ENCODE measurements at regions not wholly inside any gene's neighbourhood (a gene's known extent, or its start where the extent isn't known, plus 50 kb on each side); places are given as distances from the start of the nearest gene placed in this dataset.

DNA sequence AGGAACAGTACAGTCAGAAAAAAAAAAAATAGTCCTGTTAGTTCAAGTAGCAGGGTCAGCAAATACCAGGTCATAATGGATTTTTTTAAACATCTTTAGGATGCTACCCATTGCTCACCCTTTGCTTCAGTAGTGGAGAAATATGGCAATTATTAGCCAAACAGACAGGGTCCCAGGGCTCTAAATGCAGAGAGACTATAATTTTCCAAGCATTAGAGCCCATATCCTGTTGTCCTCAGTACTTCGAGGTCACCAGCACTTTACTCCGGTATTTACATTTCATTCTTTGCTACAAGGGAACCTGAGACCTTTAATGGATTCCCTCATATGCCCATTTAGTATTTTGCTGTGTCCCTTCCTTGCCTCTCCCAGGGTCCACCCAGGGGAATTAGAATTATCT lies 1562.9 kb upstream of the TENM3 start:
- Histone ChIP-seq H3K4me3 (replicated peaks; ENCODE audit: insufficient read depth, low read length) (no peak overlapping the region), H3K27ac (replicated peaks) (no peak overlapping the region), H3K27me3 (ENCODE audit: insufficient read depth, poor library complexity, severe bottlenecking) (no peaks in the 10 kb centered on the region)
- DNase-seq (ENCODE audit: low read depth in 1 of 2, low spot score in 1 of 2), result no peak
- no peak for TF ChIP-seq GABPA (IDR thresholded peaks at IDR 0.05; ENCODE audit: low read depth)
- TF ChIP-seq CTCF (IDR thresholded peaks at IDR 0.05; ENCODE audit: insufficient read depth, low read length), result no peak
- no peak for TF ChIP-seq POLR2AphosphoS5 (IDR thresholded peaks at IDR 0.05; ENCODE audit: low read depth)
- TF ChIP-seq SPI1 (IDR thresholded peaks at IDR 0.05; ENCODE audit: borderline replicate concordance, low read depth), result no peak
- TF ChIP-seq, protein P1, sequence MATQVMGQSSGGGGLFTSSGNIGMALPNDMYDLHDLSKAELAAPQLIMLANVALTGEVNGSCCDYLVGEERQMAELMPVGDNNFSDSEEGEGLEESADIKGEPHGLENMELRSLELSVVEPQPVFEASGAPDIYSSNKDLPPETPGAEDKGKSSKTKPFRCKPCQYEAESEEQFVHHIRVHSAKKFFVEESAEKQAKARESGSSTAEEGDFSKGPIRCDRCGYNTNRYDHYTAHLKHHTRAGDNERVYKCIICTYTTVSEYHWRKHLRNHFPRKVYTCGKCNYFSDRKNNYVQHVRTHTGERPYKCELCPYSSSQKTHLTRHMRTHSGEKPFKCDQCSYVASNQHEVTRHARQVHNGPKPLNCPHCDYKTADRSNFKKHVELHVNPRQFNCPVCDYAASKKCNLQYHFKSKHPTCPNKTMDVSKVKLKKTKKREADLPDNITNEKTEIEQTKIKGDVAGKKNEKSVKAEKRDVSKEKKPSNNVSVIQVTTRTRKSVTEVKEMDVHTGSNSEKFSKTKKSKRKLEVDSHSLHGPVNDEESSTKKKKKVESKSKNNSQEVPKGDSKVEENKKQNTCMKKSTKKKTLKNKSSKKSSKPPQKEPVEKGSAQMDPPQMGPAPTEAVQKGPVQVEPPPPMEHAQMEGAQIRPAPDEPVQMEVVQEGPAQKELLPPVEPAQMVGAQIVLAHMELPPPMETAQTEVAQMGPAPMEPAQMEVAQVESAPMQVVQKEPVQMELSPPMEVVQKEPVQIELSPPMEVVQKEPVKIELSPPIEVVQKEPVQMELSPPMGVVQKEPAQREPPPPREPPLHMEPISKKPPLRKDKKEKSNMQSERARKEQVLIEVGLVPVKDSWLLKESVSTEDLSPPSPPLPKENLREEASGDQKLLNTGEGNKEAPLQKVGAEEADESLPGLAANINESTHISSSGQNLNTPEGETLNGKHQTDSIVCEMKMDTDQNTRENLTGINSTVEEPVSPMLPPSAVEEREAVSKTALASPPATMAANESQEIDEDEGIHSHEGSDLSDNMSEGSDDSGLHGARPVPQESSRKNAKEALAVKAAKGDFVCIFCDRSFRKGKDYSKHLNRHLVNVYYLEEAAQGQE (IDR thresholded peaks at IDR 0.05; ENCODE audit: insufficient replicate concordance, low read depth), result no peak

- Histone ChIP-seq H3K27ac (replicated peaks) (no peak overlapping the region), H3K4me3 (replicated peaks; ENCODE audit: insufficient read depth, low read length) (no peak overlapping the region), H3K27me3 (ENCODE audit: insufficient read depth, poor library complexity, severe bottlenecking) (no peaks in the 10 kb centered on the region)
- DNase-seq (ENCODE audit: low read depth in 1 of 2, low spot score in 1 of 2), result no peak
- TF ChIP-seq, protein P1 (IDR thresholded peaks at IDR 0.05; ENCODE audit: insufficient replicate concordance, low read depth), result no peak
- TF ChIP-seq GABPA (IDR thresholded peaks at IDR 0.05; ENCODE audit: low read depth) (no peak), CTCF (IDR thresholded peaks at IDR 0.05; ENCODE audit: insufficient read depth, low read length) (no peak), SPI1 (IDR thresholded peaks at IDR 0.05; ENCODE audit: borderline replicate concordance, low read depth) (no peak), POLR2AphosphoS5 (IDR thresholded peaks at IDR 0.05; ENCODE audit: low read depth) (no peak)
Observed at GRCh38 chr4:180682776-180683175, 1560.4 kb upstream of the TENM3 start.

GRCh38 chr4:180683186-180683585 lies 1560.0 kb upstream of the TENM3 start:
- DNase-seq (ENCODE audit: low read depth in 1 of 2, low spot score in 1 of 2), result no peak
- TF ChIP-seq POLR2AphosphoS5 (IDR thresholded peaks at IDR 0.05; ENCODE audit: low read depth) (no peak), SPI1 (IDR thresholded peaks at IDR 0.05; ENCODE audit: borderline replicate concordance, low read depth) (no peak), CTCF (IDR thresholded peaks at IDR 0.05; ENCODE audit: insufficient read depth, low read length) (no peak), GABPA (IDR thresholded peaks at IDR 0.05; ENCODE audit: low read depth) (no peak)
- TF ChIP-seq, protein P1 (IDR thresholded peaks at IDR 0.05; ENCODE audit: insufficient replicate concordance, low read depth), result no peak
- Histone ChIP-seq H3K27me3 (ENCODE audit: insufficient read depth, poor library complexity, severe bottlenecking) (no peaks in the 10 kb centered on the region), H3K27ac (replicated peaks) (no peak overlapping the region), H3K4me3 (replicated peaks; ENCODE audit: insufficient read depth, low read length) (no peak overlapping the region)

Measured in HL-60 (cell line).